Stimulated activated naive CD4-positive, alpha-beta T cell (primary cell): ENCODE measurements at regions not wholly inside any gene's neighbourhood (a gene's known extent, or its start where the extent isn't known, plus 50 kb on each side); places are given as distances from the start of the nearest gene placed in this dataset.

Source experiments
- DNase-seq, 6 experiments: peaks; one replicate each; lab custom pipeline; 2025; lab: John Stamatoyannopoulos, UW

DNA sequence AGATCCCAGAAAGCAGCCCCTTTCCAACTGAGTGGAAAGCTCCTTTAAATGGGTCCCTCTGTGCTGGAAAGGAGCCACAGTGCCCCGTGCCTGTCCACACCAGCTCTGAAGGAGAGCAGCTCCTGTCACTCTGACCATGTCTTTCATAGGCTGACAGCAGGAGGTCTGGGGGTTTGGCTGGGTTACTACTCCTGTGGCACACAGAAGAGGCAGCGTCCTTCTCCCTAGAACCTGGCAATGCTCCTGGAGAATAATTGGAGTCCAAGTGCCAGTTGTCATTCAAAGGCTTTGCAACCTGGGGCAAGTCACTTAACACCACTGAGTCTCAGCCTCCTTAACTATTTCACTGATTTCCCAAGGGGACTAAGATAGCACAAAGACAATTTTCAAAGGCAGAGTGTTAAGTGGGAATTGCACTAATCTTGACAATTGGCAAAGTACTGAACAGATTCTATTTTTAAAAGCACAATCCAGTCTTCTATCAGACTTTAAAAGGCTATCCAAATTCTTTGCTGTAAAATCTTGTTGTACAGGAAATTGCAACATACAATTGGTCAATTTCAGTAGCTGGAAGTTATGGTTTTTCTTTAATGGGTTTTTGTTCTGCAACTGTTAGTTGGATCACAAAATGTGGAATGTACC is 457.2 kb downstream of the KIF16B start:
- DNase-seq, result no peak

DNA sequence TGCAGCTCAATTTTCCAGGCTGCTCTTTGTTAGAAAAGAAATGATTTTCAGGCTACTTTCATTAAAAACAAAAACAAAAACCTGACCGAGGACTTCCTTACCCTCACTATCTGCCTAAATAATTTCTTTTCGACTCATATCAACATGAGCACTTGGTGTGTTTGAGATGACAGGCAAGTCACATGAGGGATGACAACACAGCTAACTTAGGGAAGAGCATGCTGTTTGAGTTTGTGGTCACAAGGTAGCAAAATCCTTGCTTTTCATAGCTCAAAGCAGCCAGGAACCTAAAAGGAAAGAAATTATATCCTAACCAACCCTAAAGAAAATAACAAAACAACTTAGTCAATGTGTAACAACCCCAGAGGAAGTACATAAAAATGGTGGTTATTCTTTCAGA is 459.5 kb downstream of the KIF16B start:
- DNase-seq, result no peak

DNA sequence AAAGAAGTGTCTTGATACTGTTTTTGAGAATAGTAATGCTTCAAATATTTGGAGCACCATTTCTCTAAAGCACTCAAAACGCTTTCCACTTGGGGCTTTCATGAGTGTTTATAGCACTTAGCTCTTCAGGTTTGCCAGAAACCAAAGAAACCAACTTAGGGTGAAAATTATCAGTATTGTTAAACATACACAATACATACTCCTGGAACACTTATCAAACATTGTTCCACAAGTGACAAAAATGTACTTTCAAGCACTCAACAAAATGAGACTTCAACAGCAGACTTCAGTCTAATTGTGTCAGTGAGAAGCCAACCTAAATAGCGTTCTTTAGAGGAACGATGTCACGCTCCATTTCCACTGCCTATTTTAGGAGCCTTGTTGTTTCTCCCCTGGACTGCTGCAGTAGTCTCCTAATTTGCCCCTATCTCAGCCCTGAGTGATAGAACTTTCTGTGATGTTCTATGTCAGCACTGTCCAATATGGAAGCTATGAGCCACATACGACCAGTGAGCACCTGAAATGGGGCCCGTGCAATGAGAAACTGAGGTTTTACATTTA is 461.3 kb downstream of the KIF16B start:
- no peak for DNase-seq

DNA sequence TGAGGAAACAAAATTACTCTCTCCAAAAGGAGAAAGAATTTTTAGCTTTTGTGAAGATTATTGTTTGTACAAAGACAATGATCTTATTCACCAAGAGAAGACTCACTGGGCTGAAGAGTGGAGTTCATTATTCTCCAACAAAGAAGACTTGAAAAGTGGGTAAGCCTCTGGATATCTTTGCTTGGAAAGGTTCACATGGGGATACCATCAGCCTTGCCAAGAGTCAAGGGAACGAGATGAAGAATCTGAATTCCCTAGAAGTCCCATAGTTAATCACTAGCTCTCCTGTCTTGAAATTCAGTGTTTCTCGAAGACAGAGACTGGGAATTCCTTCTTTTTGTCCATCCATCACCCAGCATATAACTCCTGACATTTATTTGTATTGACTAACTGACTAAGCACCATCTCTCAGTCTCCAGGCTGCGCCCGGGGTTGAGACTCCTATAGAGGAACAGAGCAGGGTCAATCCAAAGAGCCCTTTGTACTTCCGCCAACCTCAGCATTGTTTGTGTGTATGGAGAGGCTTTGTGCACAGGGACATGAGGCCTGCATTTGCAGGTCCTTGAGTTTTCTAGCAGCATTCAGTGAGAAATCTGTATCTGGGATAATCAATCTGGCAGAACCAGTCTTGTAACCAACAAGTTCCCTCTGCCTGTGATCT is 461.9 kb downstream of the KIF16B start:
- DNase-seq, result no peak

DNA sequence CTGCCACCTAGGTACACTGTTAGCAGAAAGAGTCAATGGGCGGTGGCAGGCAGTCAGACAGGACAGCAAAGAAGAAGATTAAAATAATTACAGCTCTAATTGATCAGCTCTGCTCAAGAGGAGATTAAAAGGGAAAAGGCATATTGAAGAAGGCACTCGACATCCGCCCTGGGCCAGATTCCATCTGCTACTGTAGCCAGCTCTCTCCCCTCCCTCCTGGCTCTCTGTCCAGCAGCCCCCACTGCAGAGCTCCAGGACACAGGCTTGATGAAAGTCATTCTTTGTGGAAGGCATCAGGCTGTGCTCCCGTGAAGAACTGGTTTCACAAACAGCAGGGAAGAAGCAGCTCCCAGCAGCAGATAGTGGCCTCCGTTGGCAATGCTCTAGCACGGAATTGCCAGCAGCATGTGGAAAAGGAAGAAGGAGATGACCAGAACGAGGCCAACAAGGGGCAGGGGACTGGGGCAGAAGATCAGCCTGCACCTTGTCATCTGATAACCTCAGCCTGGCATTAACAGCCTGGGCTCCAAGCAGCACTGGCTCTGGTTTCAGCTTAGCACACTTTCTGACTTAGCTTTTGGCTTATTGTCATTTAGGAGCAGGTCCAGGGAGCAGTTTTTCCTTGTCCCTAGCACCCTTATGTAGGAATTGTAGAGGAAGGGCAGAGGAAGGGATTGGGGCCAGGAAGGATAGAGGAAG is 465.9 kb downstream of the KIF16B start:
- DNase-seq, result no peak

DNA sequence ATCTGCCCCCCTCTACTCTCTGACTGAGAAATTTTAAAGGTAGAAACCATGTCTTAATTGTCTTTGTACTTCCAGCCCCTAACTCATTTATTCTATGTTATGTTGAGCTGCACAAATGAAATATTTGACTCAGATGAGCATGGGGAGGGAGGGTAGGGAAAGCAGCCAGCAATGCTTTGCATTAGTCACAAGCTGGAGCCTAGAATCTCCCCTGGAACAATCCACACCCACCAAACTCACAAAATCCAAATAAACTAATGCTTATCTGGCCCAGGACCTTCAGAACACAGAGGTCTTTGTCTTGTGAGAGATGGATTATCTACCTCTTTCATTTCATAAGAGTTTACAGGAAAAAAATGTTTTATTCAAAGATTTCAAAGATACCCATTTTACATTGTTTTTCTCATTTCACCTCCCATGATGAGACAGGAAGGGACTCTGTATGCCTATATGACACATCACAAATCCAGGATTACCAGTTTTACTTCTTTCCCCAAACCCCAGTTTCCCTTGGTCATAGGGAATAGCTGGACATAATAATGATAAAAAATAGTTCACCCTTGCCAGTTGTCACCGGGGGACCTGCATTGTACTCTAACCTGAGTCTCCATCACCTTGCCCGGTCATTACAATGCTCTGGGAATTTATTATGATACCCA is 466.9 kb downstream of the KIF16B start:
- DNase-seq, result no peak

DNA sequence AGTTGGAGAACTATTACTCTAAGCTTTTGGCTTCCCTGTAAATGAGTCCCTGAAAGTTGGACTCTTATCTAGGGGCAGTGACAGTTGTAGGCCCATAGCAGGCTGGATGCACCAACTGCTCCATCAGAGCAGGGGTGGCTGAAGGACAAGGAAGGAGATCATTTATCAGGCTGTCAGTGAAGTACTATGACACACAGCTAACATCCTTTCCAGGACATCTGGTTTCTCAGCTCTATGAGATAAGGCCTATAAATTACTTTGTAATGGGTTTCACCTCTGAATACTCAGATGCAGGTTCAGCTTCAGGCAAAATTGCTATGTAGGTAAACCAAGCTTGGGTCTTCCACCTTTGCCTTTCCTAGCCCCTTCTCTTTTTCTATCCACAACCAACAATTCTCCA is 468.5 kb downstream of the KIF16B start:
- no peak for DNase-seq
